ENCODE measurements at regions not wholly inside any gene's neighbourhood (a gene's known extent, or its start where the extent isn't known, plus 50 kb on each side); places are given as distances from the start of the nearest gene placed in this dataset.

DNA sequence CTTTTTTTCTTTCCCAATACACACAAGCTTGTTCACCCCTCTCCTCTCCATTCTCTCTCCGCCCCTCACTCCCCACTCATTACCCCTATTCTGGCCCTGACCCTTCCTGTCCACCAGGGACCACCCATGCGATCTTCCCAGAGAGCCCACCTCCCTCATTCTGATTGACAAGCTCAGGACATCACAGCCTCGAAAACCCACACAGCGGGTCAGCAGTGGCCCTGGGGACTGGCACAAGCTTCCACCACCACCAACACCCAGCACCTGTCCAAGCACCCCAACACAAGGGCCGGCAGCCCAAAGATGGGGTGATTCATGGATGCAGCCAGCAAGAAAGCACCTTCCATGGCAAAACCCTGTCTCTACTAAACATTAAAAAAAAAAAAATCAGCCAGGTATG is 50.0 kb upstream of the USP6NL start:
- no peaks in the 10 kb centered on the region for H3K9me3 ChIP-seq (ENCODE audit: low read length)
- no peaks in the 10 kb centered on the region for H3K4me1 ChIP-seq (ENCODE audit: insufficient read depth, low read length)
- H3K36me3 ChIP-seq (ENCODE audit: insufficient read depth, low read length): no peaks in the 10 kb centered on the region
- H3K27me3 ChIP-seq (ENCODE audit: control insufficient read depth in 1 of 2, insufficient read depth in 2 of 2, low read length in 2 of 2): no peaks in the 10 kb centered on the region
- H3K27ac ChIP-seq (ENCODE audit: low read depth, low read length): no peak overlapping the region
- no peak overlapping the region for H3K9ac ChIP-seq (ENCODE audit: low read length)
- no peak overlapping the region for H3K4me3 ChIP-seq (ENCODE audit: low read depth in 1 of 2, low read length in 2 of 2)

Measured in muscle layer of colon (tissue), 2 donors.